Right lobe of liver (tissue), 4 donors: ENCODE measurements at regions not wholly inside any gene's neighbourhood (a gene's known extent, or its start where the extent isn't known, plus 50 kb on each side); places are given as distances from the start of the nearest gene placed in this dataset.

ENCODE experiments used
- CTCF ChIP-seq, 4 donors: fragments of 200-600 bp in 3 of 4; fragments of 450-650 bp in 1 of 4; IDR thresholded peaks; one replicate each; pipeline versions ENCODE4 v1.5.1 to v1.8.0; 2016 to 2022; ENCODE audit warnings: antibody characterized with exemption in 4 of 4, mild to moderate bottlenecking in 2 of 4
- POLR2A ChIP-seq: fragments of 450-650 bp; IDR thresholded peaks from one replicate; pipeline ENCODE4 v1.6.1; 2017; ENCODE audit warnings: antibody characterized with exemption, mild to moderate bottlenecking
- donor health status: DM: no; HTN: no; CAD: no.
- donor health status: DM: no; HTN: no; CAD: no.
- donor health status: DM: no; HTN: yes; CAD: no.

GRCh38 chr6:14365393-14365792, 247.8 kb downstream of the CD83 start:
- TF ChIP-seq CTCF (IDR thresholded peaks at IDR 0.05) = no peak
- TF ChIP-seq POLR2A = no peak
